K562 (cell line): ENCODE measurements at regions not wholly inside any gene's neighbourhood (a gene's known extent, or its start where the extent isn't known, plus 50 kb on each side); places are given as distances from the start of the nearest gene placed in this dataset.

Experiments used
- ATAC-seq: fragments of 200-7000 bp; cut with Tn5 transposase; 3 replicates; pipeline ENCODE4 v1.9.1; 2020; ENCODE audit warnings: moderate library complexity
- BruUV-seq: library from RNA; stranded (reverse); fragments of 400-500 nt; replicated peaks from 2 replicates; lab custom pipeline; 2021; lab: Mats Ljungman, UMichigan
- CTCF ChIA-PET: fragments of 300-600 bp; formaldehyde crosslinking; extraction: SDS; loops from one replicate; lab custom pipeline; 2021; ENCODE audit warnings: low intra/inter-chr PET ratio; lab: Yijun Ruan, JAX
- POLR2A ChIA-PET: fragments of 300-600, 350-650 bp; sonication (Branson Sonifier 250); formaldehyde crosslinking; extraction: SDS; loops from one replicate; lab custom pipeline; 2021; ENCODE audit warnings: antibody characterized with exemption, inconsistent platforms; lab: Yijun Ruan, JAX
- DNase-seq, 4 experiments: peaks; one replicate each; pipeline versions ENCODE4 v3.0.0 to v3.0.0-alpha.2; 2011 to 2018; ENCODE audit warnings: low spot score in 3 of 4, mixed read lengths in 3 of 4; ENCODE audit errors: extremely low read depth in 1 of 4
- FAIRE-seq: peaks from 2 replicates; lab custom pipeline; 2011; peaks lifted over from hg19 to GRCh38; lab: Jason Lieb, UNC
- H2AFZ ChIP-seq: 2 replicates; pipeline ENCODE4 v1.6.0; 2011; ENCODE audit warnings: low read depth, low read length, control low read depth, inconsistent platforms
- H3K27ac ChIP-seq: fragments of 200-600 bp; 3 replicates; pipeline ENCODE4 v1.8.0; 2011; ENCODE audit warnings: low read depth, mild to moderate bottlenecking, control low read depth, inconsistent platforms, low read length, moderate library complexity, mixed read lengths; ENCODE audit errors: extremely low read depth
- H3K27me3 ChIP-seq, 2 experiments: fragments of 300-600 bp in 1 of 2; 2 replicates in 1 of 2; 3 replicates in 1 of 2; pipeline versions ENCODE4 v1.6.0 to v1.8.0; 2011; ENCODE audit warnings: inconsistent platforms in 2 of 2, low read length in 2 of 2, mild to moderate bottlenecking in 1 of 2, mixed read lengths in 1 of 2, moderate library complexity in 1 of 2; ENCODE audit not compliant: control insufficient read depth in 2 of 2, insufficient read depth in 2 of 2
- H3K36me3 ChIP-seq: fragments of 300-600 bp; 3 replicates; pipeline ENCODE4 v1.8.0; 2011; ENCODE audit warnings: mild to moderate bottlenecking, low read length, inconsistent platforms; ENCODE audit not compliant: control insufficient read depth, insufficient read depth
- H3K4me1 ChIP-seq, 2 experiments: fragments of 200-600 bp in 1 of 2; replicated peaks in 1 of 2; 2 replicates in 1 of 2; 3 replicates in 1 of 2; pipeline versions ENCODE4 v1.5.1 to v1.8.0; 2011; ENCODE audit warnings: inconsistent platforms in 2 of 2, low read length in 2 of 2, mild to moderate bottlenecking in 1 of 2, mixed read lengths in 1 of 2, moderate library complexity in 1 of 2; ENCODE audit not compliant: control insufficient read depth in 2 of 2, insufficient read depth in 2 of 2
- H3K4me2 ChIP-seq: 2 replicates; pipeline ENCODE4 v1.6.1; 2011; ENCODE audit warnings: low read length, control low read depth, inconsistent platforms, mixed read lengths; ENCODE audit not compliant: insufficient read depth
- H3K4me3 ChIP-seq: fragments of 200-600 bp; sonication (generic), shearing (Covaris generic); 2 replicates; pipeline ENCODE4 v1.5.1; 2016; ENCODE audit warnings: control low read depth, inconsistent platforms
- H3K79me2 ChIP-seq: fragments of 200-600 bp; 3 replicates; pipeline ENCODE4 v1.8.0; 2011; ENCODE audit warnings: low read length, inconsistent platforms; ENCODE audit not compliant: control insufficient read depth, insufficient read depth
- H3K9ac ChIP-seq, 2 experiments: 2 replicates each; pipeline versions ENCODE4 v1.6.0 to v1.6.1; 2011; ENCODE audit warnings: low read depth in 2 of 2, low read length in 2 of 2, control low read depth in 1 of 2, inconsistent platforms in 1 of 2, mild to moderate bottlenecking in 1 of 2, mixed read lengths in 1 of 2; ENCODE audit not compliant: insufficient read depth in 1 of 2
- H3K9me1 ChIP-seq: one replicate; pipeline ENCODE4 v1.6.0; 2011; ENCODE audit warnings: inconsistent platforms, mild to moderate bottlenecking, low read length, moderate library complexity; ENCODE audit not compliant: control insufficient read depth, insufficient read depth
- H3K9me3 ChIP-seq: replicated peaks from 2 replicates; pipeline ENCODE4 v1.5.1; 2011; ENCODE audit warnings: low read depth, low read length, inconsistent platforms; ENCODE audit not compliant: control insufficient read depth, insufficient read depth
- H4K20me1 ChIP-seq: replicated peaks from 2 replicates; pipeline ENCODE4 v1.6.1; 2011; ENCODE audit warnings: low read length, inconsistent platforms, mixed read lengths; ENCODE audit not compliant: control insufficient read depth, insufficient read depth
- BHLHE40 ChIP-seq: IDR thresholded peaks from 2 replicates; pipeline ENCODE4 v1.6.1; 2011; ENCODE audit warnings: low read length, improper control_type of control experiment
- CBFA2T2 ChIP-seq: fragments of 450-650 bp; conservative IDR thresholded peaks from 2 replicates; pipeline ENCODE4 v1.6.1; 2017; ENCODE audit warnings: mild to moderate bottlenecking
- ELF1 ChIP-seq: fragments of 200-800 bp; sonication (Bioruptor generic); IDR thresholded peaks from 2 replicates; pipeline ENCODE4 v1.6.1; 2016; ENCODE audit warnings: missing genetic modification characterization, missing compliant biosample characterization
- FOXA3 ChIP-seq, 2 experiments: fragments of 450-650 bp in 1 of 2; sonication (generic) in 1 of 2; formaldehyde crosslinking; IDR thresholded peaks in 1 of 2; conservative IDR thresholded peaks in 1 of 2; 2 replicates each; pipeline versions ENCODE4 v1.4.0 to v1.8.0; 2020 to 2022; ENCODE audit warnings: mild to moderate bottlenecking in 2 of 2, missing genetic modification reagents in 1 of 2
- HMGN3 ChIP-seq: IDR thresholded peaks from 2 replicates; pipeline ENCODE4 v1.6.1; 2011; ENCODE audit warnings: borderline replicate concordance, low read depth, mild to moderate bottlenecking, mixed read lengths, low read length; ENCODE audit not compliant: insufficient read length; ENCODE audit errors: extremely low read depth
- JUN ChIP-seq, 2 experiments: sonication (generic) in 1 of 2; formaldehyde crosslinking in 1 of 2; IDR thresholded peaks; 2 replicates each; pipeline versions ENCODE4 v1.6.1 to v1.8.0; 2012 to 2022; ENCODE audit warnings: borderline replicate concordance in 2 of 2, mild to moderate bottlenecking in 2 of 2, improper control_type of control experiment in 1 of 2, low read depth in 1 of 2, low read length in 1 of 2, missing genetic modification reagents in 1 of 2
- NR0B1 ChIP-seq: fragments of 450-650 bp; IDR thresholded peaks from one replicate; pipeline ENCODE4 v1.6.1; 2018; ENCODE audit warnings: mild to moderate bottlenecking, moderate library complexity; ENCODE audit not compliant: partially characterized antibody
- PTBP1 ChIP-seq: fragments of 200-400 bp; formaldehyde crosslinking; IDR thresholded peaks from 2 replicates; pipeline ENCODE4 v1.6.1; 2017; ENCODE audit warnings: low read depth, low read length
- RFX1 ChIP-seq: fragments of 450-650 bp; IDR thresholded peaks from 2 replicates; pipeline ENCODE4 v1.6.1; 2016; ENCODE audit warnings: mild to moderate bottlenecking, moderate library complexity
- SMAD4 ChIP-seq: fragments of 250-450 bp; sonication (Bioruptor Pico); conservative IDR thresholded peaks from 2 replicates; pipeline ENCODE4 v1.8.0; 2021; ENCODE audit warnings: inconsistent platforms, mild to moderate bottlenecking, moderate library complexity
- ZNF146 ChIP-seq: IDR thresholded peaks from one replicate; pipeline ENCODE4 v1.6.1; 2018; ENCODE audit warnings: missing compliant biosample characterization; ENCODE audit not compliant: unreplicated experiment
- ZNF239 ChIP-seq: fragments of 250-450 bp; sonication (Bioruptor Pico); IDR thresholded peaks from 2 replicates; pipeline ENCODE4 v1.4.0; 2020; ENCODE audit warnings: mild to moderate bottlenecking
- ZNF398 ChIP-seq: fragments of 250-450 bp; sonication (Bioruptor Pico); IDR thresholded peaks from 2 replicates; pipeline ENCODE4 v1.8.0; 2021; ENCODE audit warnings: moderate library complexity, mild to moderate bottlenecking, inconsistent platforms
- ZNF644 ChIP-seq: fragments of 200-800 bp; sonication (Bioruptor generic); IDR thresholded peaks from 2 replicates; pipeline ENCODE4 v1.6.1; 2016; ENCODE audit warnings: low read depth, missing genetic modification characterization, missing compliant biosample characterization
- WGBS: fragments of 100-300 bp; shearing (Covaris generic); methylation state at CpG from one replicate; pipeline ENCODE4 v1.1.6; 2016; ENCODE audit warnings: low coverage, mixed read lengths; ENCODE audit not compliant: insufficient coverage; ENCODE audit errors: missing lambda C conversion rate; 5-methylcytosine and 5-hydroxymethylcytosine counted together
- in situ Hi-C: fragments of 300-500 bp; cut with MboI; formaldehyde crosslinking; loops from 4 replicates; pipeline ENCODE4 v1.15.0; 2018; ENCODE audit warnings: inconsistent platforms, mixed read lengths
- intact Hi-C: fragments of 100-400 bp; cut with micrococcal nuclease; formaldehyde crosslinking; loops from 2 replicates; pipeline ENCODE4 v1.14.2; 2022
- TF ChIP-seq, protein P1 (sequence below): sonication (generic); formaldehyde crosslinking; IDR thresholded peaks from 2 replicates; pipeline ENCODE4 v1.8.0; 2022; ENCODE audit warnings: mild to moderate bottlenecking, low read depth, missing genetic modification reagents
- TF ChIP-seq, protein P2 (sequence below): fragments of 450-650 bp; IDR thresholded peaks from 2 replicates; pipeline ENCODE4 v1.6.1; 2017; ENCODE audit warnings: mild to moderate bottlenecking, moderate library complexity

- TF ChIP-seq RFX1 (no peak), SMAD4 (CRISPR knock-in tag) (no peak), NR0B1 (no peak)
- TF ChIP-seq, protein P1, sequence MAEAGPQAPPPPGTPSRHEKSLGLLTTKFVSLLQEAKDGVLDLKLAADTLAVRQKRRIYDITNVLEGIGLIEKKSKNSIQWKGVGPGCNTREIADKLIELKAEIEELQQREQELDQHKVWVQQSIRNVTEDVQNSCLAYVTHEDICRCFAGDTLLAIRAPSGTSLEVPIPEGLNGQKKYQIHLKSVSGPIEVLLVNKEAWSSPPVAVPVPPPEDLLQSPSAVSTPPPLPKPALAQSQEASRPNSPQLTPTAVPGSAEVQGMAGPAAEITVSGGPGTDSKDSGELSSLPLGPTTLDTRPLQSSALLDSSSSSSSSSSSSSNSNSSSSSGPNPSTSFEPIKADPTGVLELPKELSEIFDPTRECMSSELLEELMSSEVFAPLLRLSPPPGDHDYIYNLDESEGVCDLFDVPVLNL (CRISPR knock-in tag) = no peak
- TF ChIP-seq, protein P2, sequence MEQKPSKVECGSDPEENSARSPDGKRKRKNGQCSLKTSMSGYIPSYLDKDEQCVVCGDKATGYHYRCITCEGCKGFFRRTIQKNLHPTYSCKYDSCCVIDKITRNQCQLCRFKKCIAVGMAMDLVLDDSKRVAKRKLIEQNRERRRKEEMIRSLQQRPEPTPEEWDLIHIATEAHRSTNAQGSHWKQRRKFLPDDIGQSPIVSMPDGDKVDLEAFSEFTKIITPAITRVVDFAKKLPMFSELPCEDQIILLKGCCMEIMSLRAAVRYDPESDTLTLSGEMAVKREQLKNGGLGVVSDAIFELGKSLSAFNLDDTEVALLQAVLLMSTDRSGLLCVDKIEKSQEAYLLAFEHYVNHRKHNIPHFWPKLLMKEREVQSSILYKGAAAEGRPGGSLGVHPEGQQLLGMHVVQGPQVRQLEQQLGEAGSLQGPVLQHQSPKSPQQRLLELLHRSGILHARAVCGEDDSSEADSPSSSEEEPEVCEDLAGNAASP = no peak
These were observed 55.9 kb upstream of the NOL4 start (continued) for GRCh38 chr18:34280653-34281052.

DNA sequence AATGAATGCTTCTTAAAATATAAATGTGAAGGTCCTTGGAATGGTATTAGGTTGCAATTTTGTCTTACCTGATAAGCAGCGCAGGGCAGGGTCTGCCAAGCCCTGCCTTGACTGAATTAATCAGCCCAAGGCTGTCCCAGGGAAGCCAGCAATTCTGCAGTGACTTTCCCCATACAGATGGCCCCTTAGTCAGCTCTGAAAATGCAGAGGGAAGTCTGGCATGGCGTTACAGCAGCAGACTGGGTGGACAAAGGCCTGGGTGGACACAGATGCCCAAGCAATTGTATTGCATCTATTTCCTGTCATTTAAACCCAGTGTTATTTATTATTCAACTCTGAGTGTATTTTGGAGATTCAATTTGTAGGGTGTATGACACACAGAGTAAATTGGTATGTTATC is 56.6 kb upstream of the NOL4 start:
- no peak overlapping the region for H3K4me2 ChIP-seq
- no peaks in the 10 kb centered on the region for H3K27me3 ChIP-seq
- DNase-seq = no peak
- no peak overlapping the region for H3K9ac ChIP-seq
- in situ Hi-C loops = no loop called here
- H3K27ac ChIP-seq = no peak overlapping the region
- H3K4me1 ChIP-seq = no peaks in the 10 kb centered on the region
- WGBS = 0% methylated on average over 2 of the region's 2 CpGs
- CTCF ChIA-PET = no interaction called here
- no peaks in the 10 kb centered on the region for H3K36me3 ChIP-seq
- no peak for ATAC-seq
- no peak overlapping the region for H3K4me3 ChIP-seq
- intact Hi-C loops = no loop called here
- no peak for FAIRE-seq
- H2AFZ ChIP-seq = no peak overlapping the region
- H4K20me1 ChIP-seq = no peaks in the 10 kb centered on the region
- no peaks in the 10 kb centered on the region for H3K9me1 ChIP-seq
- POLR2A ChIA-PET = interaction anchor here (0.5 kb wide), 1 partner anchor 24 kb away, joined by 4 read pairs; no protein-coding TSS in a partner anchor
- H3K9me3 ChIP-seq = no peaks in the 10 kb centered on the region; the same call in 1 of the 2 replicates
- BruUV-seq = no TSS peak
- H3K79me2 ChIP-seq = no peaks in the 10 kb centered on the region
- TF ChIP-seq CBFA2T2 = no peak
- no peak for TF ChIP-seq FOXA3 (CRISPR knock-in tag; conservative IDR thresholded peaks at IDR 0.05 in 1 of 2, IDR thresholded peaks at IDR 0.05 in 1 of 2)
- TF ChIP-seq ZNF146 (CRISPR knock-in tag) = no peak
- no peak for TF ChIP-seq ELF1 (tag)
- no peak for TF ChIP-seq PTBP1
- no peak for TF ChIP-seq ZNF239 (CRISPR knock-in tag)
- TF ChIP-seq HMGN3 = no peak
- TF ChIP-seq BHLHE40 = no peak
- no peak for TF ChIP-seq ZNF644 (tag)
- TF ChIP-seq ZNF398 = no peak
- no peak for TF ChIP-seq JUN (IDR thresholded peaks at IDR 0.05; ENCODE audit: borderline replicate concordance, low read depth, low read length)
- TF ChIP-seq JUN (CRISPR knock-in tag; IDR thresholded peaks at IDR 0.05; ENCODE audit: borderline replicate concordance) = no peak
